ACC112 (cell line): ENCODE measurements at regions not wholly inside any gene's neighbourhood (a gene's known extent, or its start where the extent isn't known, plus 50 kb on each side); places are given as distances from the start of the nearest gene placed in this dataset.
"Not testable (repeated sequence)": the region's sequence is repeated elsewhere in the genome, so short reads cannot be mapped to it uniquely, and the experiment has no call there.

Source experiments
- H2AFZ ChIP-seq: fragments of 200-600 bp; sonication (generic); one replicate; pipeline ENCODE4 v1.6.0; 2017; ENCODE audit warnings: antibody characterized with exemption, low read length; ENCODE audit not compliant: unreplicated experiment
- H3K27ac ChIP-seq: fragments of 200-600 bp; sonication (generic); 2 replicates; pipeline ENCODE4 v1.5.1; 2014; ENCODE audit warnings: low read depth, mild to moderate bottlenecking, antibody characterized with exemption, low read length, moderate library complexity
- H3K27me3 ChIP-seq: fragments of 200-600 bp; sonication (generic); 2 replicates; pipeline ENCODE4 v1.6.1; 2014; ENCODE audit warnings: mild to moderate bottlenecking, antibody characterized with exemption, low read length, moderate library complexity, mixed read lengths; ENCODE audit not compliant: insufficient read depth
- H3K36me3 ChIP-seq: fragments of 200-600 bp; sonication (generic); 2 replicates; pipeline ENCODE4 v1.6.1; 2016; ENCODE audit warnings: mild to moderate bottlenecking, antibody characterized with exemption, low read length, moderate library complexity, mixed read lengths; ENCODE audit not compliant: insufficient read depth
- H3K4me1 ChIP-seq: fragments of 200-600 bp; sonication (generic); one replicate; pipeline ENCODE4 v1.6.1; 2016; ENCODE audit warnings: low read length, mixed read lengths; ENCODE audit not compliant: insufficient read depth, unreplicated experiment, control insufficient read depth
- H3K4me3 ChIP-seq: fragments of 200-600 bp; sonication (generic); 2 replicates; pipeline ENCODE4 v1.5.1; 2014; ENCODE audit warnings: mild to moderate bottlenecking, low read depth, low read length
- H3K79me2 ChIP-seq: fragments of 200-600 bp; sonication (generic); one replicate; pipeline ENCODE4 v1.6.0; 2016; ENCODE audit warnings: low read length; ENCODE audit not compliant: control insufficient read depth, unreplicated experiment, insufficient read depth

DNA sequence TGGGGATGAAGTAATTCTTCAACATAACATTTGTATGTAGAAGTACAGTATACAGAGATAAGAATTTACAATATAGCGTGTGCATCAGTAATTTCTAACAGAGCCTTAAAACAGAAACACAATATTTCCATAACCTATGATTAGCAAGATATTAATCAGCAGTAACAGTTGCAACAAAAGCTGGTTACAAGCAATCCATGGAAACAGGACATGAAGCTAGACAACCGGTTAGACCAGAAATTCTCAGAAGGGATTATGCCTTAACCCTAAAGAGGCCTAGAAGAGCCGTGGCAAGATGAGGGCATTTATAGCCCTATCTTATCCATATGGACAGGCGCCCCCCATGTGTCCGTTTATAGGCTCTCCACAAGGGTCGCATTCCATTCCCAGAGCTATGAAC is 392.5 kb downstream of the PRELID2 start:
- not testable (repeated sequence) for H3K4me3 ChIP-seq

DNA sequence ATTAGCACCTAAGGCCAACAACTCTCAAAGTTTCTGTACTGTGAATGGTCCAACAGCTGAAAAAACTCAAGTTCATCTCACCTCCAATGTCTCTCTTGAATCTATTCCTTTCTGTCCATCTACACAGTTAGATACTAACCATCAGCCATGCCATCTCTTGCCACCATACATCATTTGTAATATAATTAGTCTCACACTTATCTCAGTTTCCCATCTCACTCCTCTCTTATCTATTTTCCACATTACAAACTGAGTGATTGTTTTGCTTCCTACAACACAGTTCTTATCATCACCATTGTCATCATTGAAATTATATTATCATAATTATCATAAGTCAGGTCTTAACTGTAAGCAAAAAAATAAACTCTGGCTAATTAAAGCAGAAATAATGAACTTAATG is 393.9 kb downstream of the PRELID2 start:
- H3K27me3 ChIP-seq = no peaks in the 10 kb centered on the region
- no peak overlapping the region for H3K4me3 ChIP-seq
- no peaks in the 10 kb centered on the region for H3K36me3 ChIP-seq
- no peaks in the 10 kb centered on the region for H3K4me1 ChIP-seq
- no peaks in the 10 kb centered on the region for H3K79me2 ChIP-seq
- no peak overlapping the region for H2AFZ ChIP-seq
- H3K27ac ChIP-seq = no peak overlapping the region

More for the DNA sequence above, 392.5 kb downstream of the PRELID2 start:
- not testable (repeated sequence) for H3K27me3 ChIP-seq, H3K4me1 ChIP-seq, H3K79me2 ChIP-seq, H3K27ac ChIP-seq, H3K36me3 ChIP-seq, H2AFZ ChIP-seq

DNA sequence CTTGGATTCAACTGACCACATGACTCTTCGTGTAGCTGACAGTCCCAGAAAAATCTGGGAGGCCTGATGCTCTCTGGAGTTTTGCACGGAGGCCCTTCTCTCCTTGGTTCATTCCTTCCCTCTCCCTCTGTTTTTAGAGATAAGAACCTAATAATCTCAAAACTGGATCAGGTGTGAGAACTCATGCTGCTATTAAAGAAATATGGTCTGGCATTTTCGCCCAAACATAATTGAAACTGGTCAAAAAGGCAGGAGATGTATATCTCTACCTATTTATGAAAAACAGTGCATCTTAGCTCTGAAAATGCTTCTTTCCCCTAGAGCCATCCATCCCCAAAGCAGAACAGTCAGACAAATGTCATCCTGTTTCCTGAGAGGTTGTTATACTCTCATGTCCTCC is 397.5 kb downstream of the PRELID2 start:
- Histone ChIP-seq H3K27ac (no peak overlapping the region), H3K4me3 (no peak overlapping the region), H3K79me2 (no peaks in the 10 kb centered on the region), H3K36me3 (no peaks in the 10 kb centered on the region), H3K27me3 (no peaks in the 10 kb centered on the region), H3K4me1 (no peaks in the 10 kb centered on the region), H2AFZ (no peak overlapping the region)

DNA sequence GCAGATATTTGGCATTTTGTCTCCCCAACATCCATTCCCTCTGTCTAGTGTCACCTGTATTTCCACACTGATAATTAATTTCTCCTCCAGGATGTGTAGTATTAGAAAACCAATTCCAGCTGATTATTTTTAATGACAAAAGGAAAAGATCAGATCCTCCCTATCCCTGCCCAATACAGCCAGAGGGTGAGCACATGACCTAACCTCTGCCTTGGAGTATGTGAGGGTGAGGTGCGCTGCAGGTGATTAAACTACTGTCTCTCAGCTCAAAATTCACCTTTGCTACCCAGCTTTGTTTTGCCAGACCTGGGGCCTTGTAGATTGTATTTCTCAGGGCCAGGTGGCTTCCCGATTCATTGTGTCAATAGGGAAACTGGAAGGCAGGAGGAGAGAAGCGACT is 402.1 kb downstream of the PRELID2 start:
- Histone ChIP-seq H3K27me3 (no peaks in the 10 kb centered on the region), H3K79me2 (no peaks in the 10 kb centered on the region), H3K4me3 (no peak overlapping the region), H3K36me3 (no peaks in the 10 kb centered on the region), H3K4me1 (no peaks in the 10 kb centered on the region), H3K27ac (no peak overlapping the region), H2AFZ (no peak overlapping the region)

DNA sequence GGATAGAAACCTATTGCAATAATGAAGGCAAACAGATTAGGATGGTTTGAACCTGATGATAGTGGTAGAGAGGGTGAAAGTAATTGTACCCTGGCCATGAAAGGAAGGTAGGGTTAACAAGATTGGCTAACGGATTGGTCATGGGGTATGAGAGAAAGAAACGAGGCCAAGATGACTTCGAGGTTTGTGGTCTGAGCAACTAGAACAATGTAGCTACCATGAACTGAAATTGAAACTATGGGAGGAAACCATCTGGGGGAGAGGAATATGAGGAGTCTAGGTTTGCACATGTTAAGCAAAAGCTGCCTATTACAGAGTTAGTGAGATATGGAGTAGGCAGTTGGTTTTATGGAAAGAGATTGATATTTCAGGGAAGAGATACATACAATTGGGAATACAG is 406.0 kb downstream of the PRELID2 start:
- no peak overlapping the region for H3K4me3 ChIP-seq
- H3K27ac ChIP-seq = no peak overlapping the region
- no peaks in the 10 kb centered on the region for H3K36me3 ChIP-seq
- no peaks in the 10 kb centered on the region for H3K4me1 ChIP-seq
- no peak overlapping the region for H2AFZ ChIP-seq
- H3K79me2 ChIP-seq = no peaks in the 10 kb centered on the region
- H3K27me3 ChIP-seq = no peaks in the 10 kb centered on the region

DNA sequence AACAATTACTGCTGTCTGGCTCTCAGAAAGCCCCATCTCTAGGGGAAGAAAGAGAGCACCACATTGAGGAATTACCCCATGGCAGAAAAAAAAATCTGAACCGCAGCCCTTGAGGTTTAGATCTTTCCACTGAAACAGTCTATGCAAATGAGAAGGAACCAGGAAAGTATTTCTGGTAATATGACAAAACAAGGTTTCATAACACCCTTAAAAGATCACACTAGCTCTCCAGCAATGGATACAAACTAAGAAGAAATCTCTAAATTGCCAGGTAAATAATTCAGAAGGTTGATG is 427.1 kb downstream of the PRELID2 start:
- Histone ChIP-seq H3K27me3 (no peaks in the 10 kb centered on the region), H3K4me1 (no peaks in the 10 kb centered on the region), H3K4me3 (no peak overlapping the region), H3K36me3 (no peaks in the 10 kb centered on the region), H3K27ac (no peak overlapping the region), H3K79me2 (no peaks in the 10 kb centered on the region), H2AFZ (no peak overlapping the region)

DNA sequence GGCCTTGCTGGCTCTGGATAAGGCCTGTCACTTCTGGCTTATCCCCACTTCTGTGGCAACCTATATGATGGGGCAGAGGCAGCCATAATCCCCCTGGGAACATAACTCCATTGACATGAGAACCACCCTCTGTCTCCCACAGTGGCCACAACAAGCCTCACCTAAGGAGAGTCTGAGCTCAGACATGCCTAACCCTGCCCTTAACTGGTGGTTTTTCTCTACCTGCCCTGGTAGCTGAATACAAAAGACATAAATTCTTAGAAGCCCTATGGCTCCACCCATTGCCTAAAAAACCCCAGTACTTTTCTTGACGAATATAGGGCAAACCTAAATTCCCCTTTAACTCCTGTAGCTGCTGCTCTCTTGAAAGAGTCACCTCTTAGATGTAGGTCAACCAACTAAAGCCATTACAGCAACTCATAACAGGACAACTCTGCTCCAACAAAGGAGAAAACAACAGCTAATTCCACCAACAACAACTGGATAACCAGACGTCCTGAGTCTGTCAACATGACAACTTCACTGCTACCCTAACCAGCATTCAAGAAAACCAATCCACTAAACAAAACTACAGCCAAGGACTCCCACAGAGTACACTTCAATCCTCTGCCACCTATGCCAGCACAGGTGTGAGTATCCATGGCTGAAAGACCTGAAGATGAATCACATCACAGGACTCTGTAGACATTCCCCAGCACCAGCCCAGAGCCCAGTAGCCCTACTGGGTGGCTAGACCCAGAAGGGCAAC is 427.7 kb downstream of the PRELID2 start:
- no peaks in the 10 kb centered on the region for H3K36me3 ChIP-seq
- H3K4me3 ChIP-seq = no peak overlapping the region
- H3K27ac ChIP-seq = no peak overlapping the region
- H3K4me1 ChIP-seq = no peaks in the 10 kb centered on the region
- H3K79me2 ChIP-seq = no peaks in the 10 kb centered on the region
- no peaks in the 10 kb centered on the region for H3K27me3 ChIP-seq
- no peak overlapping the region for H2AFZ ChIP-seq

DNA sequence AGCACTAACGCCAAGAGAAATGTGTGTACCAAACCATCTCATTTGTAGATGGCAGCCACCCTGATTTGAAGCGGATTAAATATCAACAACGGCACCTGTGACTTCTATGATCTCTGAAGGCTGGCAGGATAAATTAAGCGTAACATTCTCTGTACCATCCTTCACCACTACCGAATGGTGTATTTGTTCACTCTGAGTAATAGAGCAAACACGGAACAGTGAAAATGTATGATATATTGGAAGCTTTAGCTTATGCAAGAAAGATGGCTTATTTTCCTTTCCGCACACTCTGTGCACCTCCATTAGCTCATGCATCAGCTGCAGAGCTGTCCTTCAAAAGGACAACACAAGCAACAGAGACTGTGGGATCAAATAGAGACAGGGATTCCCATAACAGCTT is 431.1 kb downstream of the PRELID2 start:
- Histone ChIP-seq H3K4me3 (no peak overlapping the region), H3K4me1 (no peaks in the 10 kb centered on the region), H3K36me3 (no peaks in the 10 kb centered on the region), H3K79me2 (no peaks in the 10 kb centered on the region), H3K27me3 (no peaks in the 10 kb centered on the region), H2AFZ (no peak overlapping the region), H3K27ac (no peak overlapping the region)

DNA sequence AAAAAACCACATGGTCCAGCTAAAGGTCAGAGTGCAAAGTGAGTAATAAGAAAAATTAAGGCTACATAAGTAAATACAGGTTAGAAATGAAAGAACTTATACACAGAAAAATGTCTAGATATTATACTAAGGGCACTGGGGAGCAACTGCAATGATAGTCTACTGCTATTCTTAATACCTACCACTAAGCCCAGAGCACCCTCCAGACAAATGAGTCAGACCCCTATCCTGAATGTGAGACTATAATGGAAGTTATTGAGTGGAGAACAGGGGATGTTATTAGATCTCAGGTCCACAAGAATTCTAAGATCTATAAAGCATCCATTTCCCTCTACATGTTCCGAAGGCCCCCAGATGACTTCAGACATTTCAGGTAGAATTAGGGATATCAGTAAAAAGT is 438.3 kb downstream of the PRELID2 start:
- Histone ChIP-seq H3K27me3 (no peaks in the 10 kb centered on the region), H3K4me3 (no peak overlapping the region), H2AFZ (no peak overlapping the region), H3K27ac (no peak overlapping the region), H3K4me1 (no peaks in the 10 kb centered on the region), H3K36me3 (no peaks in the 10 kb centered on the region), H3K79me2 (no peaks in the 10 kb centered on the region)

DNA sequence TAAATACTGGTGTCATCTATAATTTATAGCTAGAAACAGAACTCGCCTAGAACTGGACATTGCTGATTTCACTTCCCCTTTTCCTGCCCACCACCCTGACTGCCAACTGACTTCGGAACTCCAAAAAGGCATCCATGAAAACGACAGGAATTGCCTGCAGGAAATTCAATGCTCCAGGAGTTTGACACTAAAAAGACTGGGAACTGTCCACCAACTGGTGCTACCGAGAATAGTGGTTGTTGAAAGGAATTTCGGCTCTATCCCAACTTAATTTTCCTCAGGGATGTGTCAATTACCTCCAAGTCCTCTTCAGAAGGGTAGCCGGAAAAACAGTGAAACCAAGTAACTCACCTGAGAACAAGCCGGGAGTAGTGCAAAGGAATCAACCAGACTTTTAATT is 440.0 kb downstream of the PRELID2 start:
- H3K4me3 ChIP-seq, H3K27ac ChIP-seq, H3K79me2 ChIP-seq, H3K36me3 ChIP-seq, H3K4me1 ChIP-seq, H3K27me3 ChIP-seq, H2AFZ ChIP-seq: not testable (repeated sequence)

DNA sequence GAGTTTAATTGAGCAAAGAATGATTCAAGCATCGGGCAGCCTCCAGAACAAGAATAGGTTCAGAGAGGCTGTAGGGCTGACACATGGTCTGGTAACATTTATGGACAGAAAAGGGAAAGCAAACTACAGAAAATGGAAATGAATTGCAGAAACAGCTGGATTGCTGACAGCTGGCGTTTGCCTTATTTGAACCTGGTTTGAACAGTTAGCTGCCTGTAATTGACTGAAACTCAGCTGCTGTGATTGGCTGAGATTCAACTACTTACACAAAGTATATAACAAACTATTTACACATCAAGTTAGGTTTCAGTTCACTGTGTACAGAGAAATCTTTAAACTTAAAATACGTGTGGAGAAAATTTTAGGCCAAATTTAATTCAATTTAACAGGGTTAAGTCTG is 441.7 kb downstream of the PRELID2 start:
- H3K27ac ChIP-seq = no peak overlapping the region
- no peaks in the 10 kb centered on the region for H3K27me3 ChIP-seq
- H3K4me1 ChIP-seq = no peaks in the 10 kb centered on the region
- H3K79me2 ChIP-seq = no peaks in the 10 kb centered on the region
- no peak overlapping the region for H2AFZ ChIP-seq
- H3K4me3 ChIP-seq = no peak overlapping the region
- H3K36me3 ChIP-seq = no peaks in the 10 kb centered on the region
